HG02623 (cell line): ENCODE measurements at regions not wholly inside any gene's neighbourhood (a gene's known extent, or its start where the extent isn't known, plus 50 kb on each side); places are given as distances from the start of the nearest gene placed in this dataset.
A peak's percentile ranks its signal among the peaks of the same experiment; 100 is the strongest.
"Not testable (repeated sequence)": the region's sequence is repeated elsewhere in the genome, so short reads cannot be mapped to it uniquely, and the experiment has no call there.

Source experiments
- ATAC-seq: cut with Tn5 transposase; IDR thresholded peaks from one replicate; pipeline ENCODE4 v1.9.1; 2021; ENCODE audit warnings: moderate library complexity; ENCODE audit not compliant: unreplicated experiment

GRCh38 chr18:66300141-66300540 is 303.7 kb downstream of the CDH19 start:
- no peak for ATAC-seq

GRCh38 chr18:66280470-66280869 is 323.4 kb downstream of the CDH19 start:
- no peak for ATAC-seq

- no peak for ATAC-seq
These were observed 331.9 kb downstream of the CDH19 start for GRCh38 chr18:66271962-66272361.

- no peak for ATAC-seq
These were observed 339.8 kb downstream of the CDH19 start for GRCh38 chr18:66264130-66264529.

- ATAC-seq, result no peak
These were observed 349.8 kb downstream of the CDH19 start for GRCh38 chr18:66254121-66254520.

- no peak for ATAC-seq
These were observed 351.2 kb downstream of the CDH19 start for GRCh38 chr18:66252703-66253102.

GRCh38 chr18:66235206-66235605 is 368.7 kb downstream of the CDH19 start:
- ATAC-seq, result no peak

- ATAC-seq, result no peak
These were observed 377.1 kb downstream of the CDH19 start for GRCh38 chr18:66226782-66227181.

- ATAC-seq, result not testable (repeated sequence)
These were observed 380.6 kb downstream of the CDH19 start for GRCh38 chr18:66223317-66223716.

- ATAC-seq, result no peak
These were observed 381.7 kb downstream of the CDH19 start for GRCh38 chr18:66222174-66222573.

GRCh38 chr18:66219817-66220216 is 384.1 kb downstream of the CDH19 start:
- no peak for ATAC-seq

- ATAC-seq, result no peak
These were observed 392.1 kb downstream of the CDH19 start for GRCh38 chr18:66211749-66212148.

- ATAC-seq, result no peak
These were observed 393.0 kb downstream of the CDH19 start for GRCh38 chr18:66210875-66211274.

- ATAC-seq, result no peak
These were observed 394.2 kb downstream of the CDH19 start for GRCh38 chr18:66209656-66210055.

GRCh38 chr18:66196805-66197204 is 407.1 kb downstream of the CDH19 start:
- ATAC-seq, result no peak

- ATAC-seq, result no peak
These were observed 410.0 kb downstream of the CDH19 start for GRCh38 chr18:66193938-66194337.

GRCh38 chr18:66193394-66193793 is 410.5 kb downstream of the CDH19 start:
- ATAC-seq, result no peak

- no peak for ATAC-seq
These were observed 417.9 kb downstream of the CDH7 start for GRCh38 chr18:66168685-66169235.

GRCh38 chr18:66167829-66168684 is 417.2 kb downstream of the CDH7 start:
- ATAC-seq, result no peak

GRCh38 chr18:66160007-66160406 is 409.2 kb downstream of the CDH7 start:
- no peak for ATAC-seq

- no peak for ATAC-seq
These were observed 408.6 kb downstream of the CDH7 start for GRCh38 chr18:66159451-66159850.

- peak; percentile 66 for ATAC-seq
These were observed 406.3 kb downstream of the CDH7 start for GRCh38 chr18:66156946-66157687.
